ENCODE measurements at regions not wholly inside any gene's neighbourhood (a gene's known extent, or its start where the extent isn't known, plus 50 kb on each side); places are given as distances from the start of the nearest gene placed in this dataset.

DNA sequence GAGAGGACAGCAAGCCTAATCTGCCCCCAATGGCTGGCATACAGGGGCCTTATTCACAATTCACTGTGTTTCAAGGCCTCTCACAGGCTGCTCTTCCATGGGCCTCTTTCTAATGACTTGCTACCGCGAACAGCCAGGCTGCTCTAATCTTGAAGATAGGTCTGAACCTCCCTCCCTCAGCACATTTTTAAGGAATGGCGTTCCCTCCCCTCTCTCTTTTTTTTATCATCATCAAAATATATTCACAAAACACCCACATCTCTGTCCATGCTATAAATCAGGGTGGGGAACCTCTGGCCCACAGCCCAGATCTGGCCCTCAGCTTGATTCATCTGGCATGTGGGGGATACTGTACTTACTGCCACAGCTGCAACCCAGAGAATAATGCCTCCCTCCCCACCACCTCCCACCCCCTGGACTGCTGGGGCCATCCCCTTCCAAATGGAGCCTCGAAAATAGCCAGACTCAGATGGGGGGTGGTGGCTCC is 62.5 kb downstream of the PABIR2 start:
- DNase-seq (ENCODE audit: low read depth) = peak; percentile 3
- H3K4me3 ChIP-seq (ENCODE audit: low read depth, low read length) = no peak overlapping the region
- TF ChIP-seq, protein P1, sequence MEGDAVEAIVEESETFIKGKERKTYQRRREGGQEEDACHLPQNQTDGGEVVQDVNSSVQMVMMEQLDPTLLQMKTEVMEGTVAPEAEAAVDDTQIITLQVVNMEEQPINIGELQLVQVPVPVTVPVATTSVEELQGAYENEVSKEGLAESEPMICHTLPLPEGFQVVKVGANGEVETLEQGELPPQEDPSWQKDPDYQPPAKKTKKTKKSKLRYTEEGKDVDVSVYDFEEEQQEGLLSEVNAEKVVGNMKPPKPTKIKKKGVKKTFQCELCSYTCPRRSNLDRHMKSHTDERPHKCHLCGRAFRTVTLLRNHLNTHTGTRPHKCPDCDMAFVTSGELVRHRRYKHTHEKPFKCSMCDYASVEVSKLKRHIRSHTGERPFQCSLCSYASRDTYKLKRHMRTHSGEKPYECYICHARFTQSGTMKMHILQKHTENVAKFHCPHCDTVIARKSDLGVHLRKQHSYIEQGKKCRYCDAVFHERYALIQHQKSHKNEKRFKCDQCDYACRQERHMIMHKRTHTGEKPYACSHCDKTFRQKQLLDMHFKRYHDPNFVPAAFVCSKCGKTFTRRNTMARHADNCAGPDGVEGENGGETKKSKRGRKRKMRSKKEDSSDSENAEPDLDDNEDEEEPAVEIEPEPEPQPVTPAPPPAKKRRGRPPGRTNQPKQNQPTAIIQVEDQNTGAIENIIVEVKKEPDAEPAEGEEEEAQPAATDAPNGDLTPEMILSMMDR (IDR thresholded peaks at IDR 0.05; ENCODE audit: insufficient read depth, low read depth, low read length, missing control alignments) = no peak

DNA sequence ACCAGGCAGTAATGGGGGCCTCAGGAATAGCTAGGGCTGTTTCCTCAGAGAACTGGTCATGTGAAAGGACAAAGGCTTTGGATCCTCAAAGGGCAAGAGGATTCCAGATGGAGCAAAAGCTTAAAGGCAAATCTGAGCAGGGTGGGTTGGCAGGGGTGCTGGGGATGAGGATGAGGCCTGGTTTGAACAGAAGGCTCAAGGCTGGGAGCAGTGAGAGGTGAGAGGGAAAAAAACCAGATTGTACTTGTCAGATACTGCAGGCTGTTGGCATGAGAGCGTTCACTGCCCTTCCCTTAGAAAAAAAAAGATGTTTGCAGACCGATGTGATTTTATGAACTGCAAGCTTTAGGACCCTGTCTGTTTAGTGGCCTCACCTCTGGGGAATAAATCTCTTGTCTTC is 63.4 kb downstream of the PABIR2 start:
- TF ChIP-seq, protein P1 (IDR thresholded peaks at IDR 0.05; ENCODE audit: insufficient read depth, low read depth, low read length, missing control alignments) = no peak
- no peak for DNase-seq (ENCODE audit: low read depth)
- no peak overlapping the region for H3K4me3 ChIP-seq (ENCODE audit: low read depth, low read length)

DNA sequence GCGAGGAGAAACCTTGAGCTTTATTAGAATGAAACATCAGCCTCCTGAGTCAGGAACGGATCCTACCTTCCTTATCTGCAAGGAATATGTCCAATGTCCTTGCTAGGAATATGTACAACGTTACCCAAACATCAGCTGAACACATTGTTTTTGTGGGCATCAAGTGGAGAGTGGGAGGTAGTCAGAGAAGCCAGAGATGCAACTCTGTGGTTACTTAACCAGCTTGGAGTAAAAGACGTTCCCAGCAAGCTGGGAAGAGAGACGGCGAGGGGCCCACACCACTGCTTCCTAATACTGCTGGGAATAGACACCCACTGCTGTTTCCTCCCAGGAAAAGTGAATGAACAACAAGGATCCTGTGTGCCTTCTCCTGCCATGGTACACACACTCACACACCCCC is 64.3 kb downstream of the PABIR2 start:
- TF ChIP-seq, protein P1 (IDR thresholded peaks at IDR 0.05; ENCODE audit: insufficient read depth, low read depth, low read length, missing control alignments) = no peak
- DNase-seq (ENCODE audit: low read depth) = no peak
- H3K4me3 ChIP-seq (ENCODE audit: low read depth, low read length) = no peak overlapping the region

DNA sequence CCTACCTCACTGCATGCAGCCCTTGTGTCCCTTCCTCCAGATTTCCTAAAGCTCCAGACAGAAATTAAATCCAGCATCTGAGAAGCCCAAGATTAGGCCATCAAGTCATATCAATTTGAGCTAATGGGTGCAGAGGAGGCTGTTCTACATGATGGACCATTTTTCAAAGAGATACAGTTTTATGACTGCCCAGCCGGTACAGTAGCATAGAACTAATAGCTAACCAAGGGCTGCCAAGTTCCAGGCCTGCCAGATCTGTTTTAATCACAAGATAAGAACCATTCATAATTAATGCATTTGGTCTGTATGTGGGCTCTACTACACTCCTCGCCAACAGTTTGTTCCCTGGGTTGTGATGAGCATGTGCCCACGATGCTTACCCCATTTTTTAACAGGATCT is 64.9 kb downstream of the PABIR2 start:
- DNase-seq (ENCODE audit: low read depth) = no peak
- H3K4me3 ChIP-seq (ENCODE audit: low read depth, low read length) = no peak overlapping the region
- TF ChIP-seq, protein P1 (IDR thresholded peaks at IDR 0.05; ENCODE audit: insufficient read depth, low read depth, low read length, missing control alignments) = no peak

DNA sequence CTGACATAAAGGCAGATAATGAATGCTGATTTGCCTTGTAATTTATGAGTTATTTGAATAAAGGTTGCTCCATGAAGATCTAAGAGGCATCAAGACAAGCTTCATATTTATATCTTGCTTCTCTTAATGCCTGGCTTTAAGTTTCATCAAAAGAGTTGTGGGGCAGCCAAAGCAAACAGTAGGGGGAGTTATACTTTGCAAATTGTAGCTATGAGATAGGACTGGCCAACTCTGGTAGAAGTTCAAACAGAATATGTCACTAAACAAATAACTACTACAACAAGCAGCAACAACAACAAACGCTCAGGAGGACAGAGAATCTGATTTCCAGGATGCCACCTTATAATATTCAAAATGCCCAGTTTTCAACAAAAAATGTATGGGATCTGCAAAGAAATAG is 69.1 kb upstream of the PLAC1 start:
- no peak overlapping the region for H3K4me3 ChIP-seq (ENCODE audit: low read depth, low read length)
- DNase-seq (ENCODE audit: low read depth) = no peak
- TF ChIP-seq, protein P1 (IDR thresholded peaks at IDR 0.05; ENCODE audit: insufficient read depth, low read depth, low read length, missing control alignments) = no peak

DNA sequence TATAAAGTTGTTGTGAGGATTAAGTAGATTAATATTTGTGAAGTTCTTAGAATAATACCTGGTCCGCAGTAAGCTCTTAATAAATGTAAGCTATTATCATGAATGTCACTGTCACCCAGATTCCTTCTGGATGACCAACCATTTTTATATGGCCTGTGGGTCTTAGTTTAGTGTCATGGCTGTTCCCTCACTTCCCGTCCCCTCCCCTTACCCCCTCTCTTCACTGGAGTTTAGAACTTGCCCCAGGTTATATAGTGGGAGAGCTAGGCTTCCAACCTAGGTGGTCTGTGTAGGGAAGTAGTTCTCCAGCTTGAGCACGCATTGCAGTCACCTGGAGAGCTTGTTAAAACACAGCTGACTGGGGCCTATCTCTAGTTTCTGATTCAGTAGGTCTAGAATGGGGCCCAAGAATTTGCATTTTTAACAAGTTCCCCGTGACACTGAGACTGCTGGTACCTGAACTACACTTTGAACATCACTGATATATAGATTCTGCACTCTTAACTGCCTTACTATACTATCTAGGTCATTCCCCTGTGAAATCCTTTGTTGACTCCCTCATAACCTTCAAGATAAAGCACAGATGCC is 66.9 kb upstream of the PLAC1 start:
- TF ChIP-seq, protein P1 (IDR thresholded peaks at IDR 0.05; ENCODE audit: insufficient read depth, low read depth, low read length, missing control alignments) = no peak
- DNase-seq (ENCODE audit: low read depth) = peak; percentile 12
- H3K4me3 ChIP-seq (ENCODE audit: low read depth, low read length) = no peak overlapping the region
